ENCODE measurements at regions not wholly inside any gene's neighbourhood (a gene's known extent, or its start where the extent isn't known, plus 50 kb on each side); places are given as distances from the start of the nearest gene placed in this dataset.

GRCh38 chr6:67544851-67545452 is 1090.1 kb upstream of the ADGRB3 start:
- Histone ChIP-seq H3K27ac (ENCODE audit: insufficient read depth, low read depth, low read length) (no peak overlapping the region), H3K27me3 (ENCODE audit: control insufficient read depth in 2 of 2, insufficient read depth in 2 of 2, low read length in 2 of 2) (no peaks in the 10 kb centered on the region), H3K9ac (replicated peaks; ENCODE audit: extremely low read depth, insufficient read depth, low read length) (no peak overlapping the region), H3K9me1 (replicated peaks; ENCODE audit: control insufficient read depth, extremely low read depth, insufficient read depth, low read length) (no peaks in the 10 kb centered on the region), H4K20me1 (replicated peaks; ENCODE audit: control insufficient read depth, extremely low read depth, insufficient read depth, low read length) (no peaks in the 10 kb centered on the region), H3K4me2 (ENCODE audit: insufficient read depth, low read length) (no peak overlapping the region), H3K36me3 (ENCODE audit: control insufficient read depth in 2 of 2, extremely low read depth in 1 of 2, insufficient read depth in 2 of 2, low read length in 2 of 2) (no peaks in the 10 kb centered on the region), H3K4me1 (ENCODE audit: control insufficient read depth, extremely low read depth, insufficient read depth, low read length) (no peaks in the 10 kb centered on the region), H3K79me2 (ENCODE audit: control insufficient read depth, insufficient read depth, low read length) (no peaks in the 10 kb centered on the region), H3K9me3 (replicated peaks; ENCODE audit: control insufficient read depth, insufficient read depth, low read length) (no peaks in the 10 kb centered on the region), H2AFZ (ENCODE audit: low read depth, low read length) (no peak overlapping the region), H3K4me3 (replicated peaks in 1 of 3; ENCODE audit: insufficient read depth in 1 of 3, low read depth in 1 of 3, low read length in 3 of 3) (no peak overlapping the region)
- CTCF ChIA-PET: no interaction called here
- TF ChIP-seq CTCF (IDR thresholded peaks at IDR 0.05; ENCODE audit: extremely low read depth in 1 of 2, insufficient read depth in 1 of 2, low read depth in 1 of 2, low read length in 2 of 2) (no peak), FOS (IDR thresholded peaks at IDR 0.05; ENCODE audit: borderline replicate concordance, insufficient read depth, low read length) (no peak), POLR2A (IDR thresholded peaks at IDR 0.05; ENCODE audit: low read depth, low read length) (no peak), JUN (IDR thresholded peaks at IDR 0.05; ENCODE audit: borderline replicate concordance, insufficient read depth, insufficient read length, low read depth) (no peak), MAX (IDR thresholded peaks at IDR 0.05; ENCODE audit: insufficient read depth, insufficient read length) (no peak), EZH2 (IDR thresholded peaks at IDR 0.05; ENCODE audit: borderline replicate concordance, low read depth, low read length, severe bottlenecking) (no peak), MYC (IDR thresholded peaks at IDR 0.05; ENCODE audit: low read depth, low read length) (no peak), GATA2 (IDR thresholded peaks at IDR 0.05; ENCODE audit: insufficient read depth, insufficient read length, low read depth, low read length) (no peak), POLR2AphosphoS5 (IDR thresholded peaks at IDR 0.05; ENCODE audit: insufficient read depth, low read depth, low read length) (no peak)
- DNase-seq (ENCODE audit: low read depth, low spot score) (no peak), FAIRE-seq (no peak)
- BruUV-seq (replicated peaks): no TSS peak
- POLR2A ChIA-PET: no interaction called here
- dilution Hi-C loops (cut with MboI; ENCODE audit: extremely low pct_ligation_motif_present, low sequenced_read_pairs) (no loop called here), intact Hi-C loops (cut with micrococcal nuclease) (no loop called here)

All from endothelial cell of umbilical vein (primary cell).